ENCODE measurements at regions not wholly inside any gene's neighbourhood (a gene's known extent, or its start where the extent isn't known, plus 50 kb on each side); places are given as distances from the start of the nearest gene placed in this dataset.

- H3K27ac ChIP-seq = no peak overlapping the region
- TF ChIP-seq ZFX (IDR thresholded peaks at IDR 0.05; ENCODE audit: borderline replicate concordance) = no peak
Measured at GRCh38 chr11:112310848-112311247, 50.2 kb upstream of the PLET1 start.

DNA sequence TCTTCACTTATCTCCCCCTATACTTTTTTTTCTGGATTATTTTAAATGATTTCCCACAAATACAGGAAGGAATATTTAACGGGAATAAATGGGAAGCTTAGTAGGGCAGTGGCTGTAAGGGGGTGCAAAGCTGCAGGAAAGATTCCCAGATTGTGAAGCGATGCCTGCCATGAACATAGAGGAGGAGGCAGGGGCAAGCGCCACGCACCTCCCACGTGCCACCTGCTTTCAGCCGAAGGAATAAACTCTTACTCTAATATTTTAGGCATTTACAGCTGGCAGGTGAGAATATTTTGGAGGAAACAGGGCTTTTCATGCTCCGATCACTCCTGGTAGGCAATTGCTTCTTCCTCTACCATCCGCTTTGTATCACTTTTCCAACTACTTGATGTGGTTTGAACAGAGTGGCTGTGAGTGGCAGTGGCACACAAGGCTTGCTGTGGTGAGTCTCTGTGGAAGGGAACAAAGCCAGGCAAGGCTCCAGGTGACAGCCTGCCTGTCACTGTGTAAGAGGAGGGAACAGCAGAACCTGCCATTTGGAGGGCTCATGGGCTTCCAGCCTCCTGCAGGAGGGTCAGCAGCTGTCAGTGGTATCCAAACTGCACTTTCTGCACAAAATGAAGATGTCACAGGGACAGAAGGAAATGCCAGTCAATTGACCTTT is 54.5 kb upstream of the PLET1 start:
- TF ChIP-seq, protein P1, sequence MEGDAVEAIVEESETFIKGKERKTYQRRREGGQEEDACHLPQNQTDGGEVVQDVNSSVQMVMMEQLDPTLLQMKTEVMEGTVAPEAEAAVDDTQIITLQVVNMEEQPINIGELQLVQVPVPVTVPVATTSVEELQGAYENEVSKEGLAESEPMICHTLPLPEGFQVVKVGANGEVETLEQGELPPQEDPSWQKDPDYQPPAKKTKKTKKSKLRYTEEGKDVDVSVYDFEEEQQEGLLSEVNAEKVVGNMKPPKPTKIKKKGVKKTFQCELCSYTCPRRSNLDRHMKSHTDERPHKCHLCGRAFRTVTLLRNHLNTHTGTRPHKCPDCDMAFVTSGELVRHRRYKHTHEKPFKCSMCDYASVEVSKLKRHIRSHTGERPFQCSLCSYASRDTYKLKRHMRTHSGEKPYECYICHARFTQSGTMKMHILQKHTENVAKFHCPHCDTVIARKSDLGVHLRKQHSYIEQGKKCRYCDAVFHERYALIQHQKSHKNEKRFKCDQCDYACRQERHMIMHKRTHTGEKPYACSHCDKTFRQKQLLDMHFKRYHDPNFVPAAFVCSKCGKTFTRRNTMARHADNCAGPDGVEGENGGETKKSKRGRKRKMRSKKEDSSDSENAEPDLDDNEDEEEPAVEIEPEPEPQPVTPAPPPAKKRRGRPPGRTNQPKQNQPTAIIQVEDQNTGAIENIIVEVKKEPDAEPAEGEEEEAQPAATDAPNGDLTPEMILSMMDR (IDR thresholded peaks at IDR 0.05) = no peak
- TF ChIP-seq ZFX (IDR thresholded peaks at IDR 0.05; ENCODE audit: borderline replicate concordance) = no peak

GRCh38 chr11:112315861-112316739 is 55.4 kb upstream of the PLET1 start:
- no peak overlapping the region for H3K27ac ChIP-seq
- no peak for TF ChIP-seq ZFX (IDR thresholded peaks at IDR 0.05; ENCODE audit: borderline replicate concordance)
- TF ChIP-seq, protein P1 (IDR thresholded peaks at IDR 0.05) = no peak

More for the DNA sequence above, 54.5 kb upstream of the PLET1 start:
- H3K27ac ChIP-seq = no peak overlapping the region

GRCh38 chr11:112316971-112317370 is 56.3 kb upstream of the PLET1 start:
- no peak overlapping the region for H3K27ac ChIP-seq
- TF ChIP-seq, protein P1 (IDR thresholded peaks at IDR 0.05) = no peak
- TF ChIP-seq ZFX (IDR thresholded peaks at IDR 0.05; ENCODE audit: borderline replicate concordance) = no peak

DNA sequence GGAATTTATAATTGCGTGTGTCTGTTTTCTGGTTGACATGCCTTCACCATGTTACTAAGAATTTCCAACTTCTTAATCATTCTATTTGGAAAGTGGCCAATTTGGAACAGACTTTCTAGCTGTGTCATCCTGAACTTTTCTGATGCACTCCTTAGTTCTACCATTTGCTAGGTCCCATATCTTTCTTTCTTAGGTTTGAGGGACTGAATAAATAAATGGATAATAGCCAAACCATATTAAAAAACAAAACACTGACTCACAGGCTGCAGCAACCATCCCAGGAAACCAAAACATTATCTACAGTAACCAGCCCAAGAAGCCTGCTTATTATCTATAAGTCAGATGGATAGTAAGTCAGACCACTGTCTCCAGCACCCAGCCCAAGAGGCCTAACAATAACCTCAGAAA is 57.5 kb upstream of the PLET1 start:
- peak overlapping the region; percentile 43 for H3K27ac ChIP-seq
- TF ChIP-seq, protein P1 (IDR thresholded peaks at IDR 0.05) = no peak
- TF ChIP-seq ZFX (IDR thresholded peaks at IDR 0.05; ENCODE audit: borderline replicate concordance) = no peak

DNA sequence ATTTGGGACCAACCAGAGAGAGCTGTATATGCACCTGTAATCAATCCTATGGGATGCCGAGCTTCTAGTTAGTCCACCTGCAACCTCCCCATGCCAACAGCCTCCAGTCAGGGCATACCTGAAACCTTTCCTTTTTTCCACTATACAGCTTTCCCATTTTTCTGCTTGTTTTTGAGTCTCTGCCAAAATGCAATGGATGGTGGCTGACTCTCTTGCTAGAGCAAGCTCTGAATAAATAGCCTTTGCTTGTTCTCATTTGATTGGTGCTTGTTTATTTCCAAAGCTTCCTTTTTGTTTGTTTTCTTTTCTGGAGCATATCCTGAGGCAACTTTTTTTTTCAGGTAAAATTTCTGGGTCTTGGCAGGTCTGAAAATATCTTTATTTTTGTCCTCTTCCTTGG is 58.0 kb upstream of the PLET1 start:
- TF ChIP-seq, protein P1 (IDR thresholded peaks at IDR 0.05) = no peak
- TF ChIP-seq ZFX (IDR thresholded peaks at IDR 0.05; ENCODE audit: borderline replicate concordance) = no peak

GRCh38 chr11:112320668-112321067 is 60.0 kb upstream of the PLET1 start:
- TF ChIP-seq ZFX (IDR thresholded peaks at IDR 0.05; ENCODE audit: borderline replicate concordance) = no peak
- TF ChIP-seq, protein P1 (IDR thresholded peaks at IDR 0.05) = no peak
- H3K27ac ChIP-seq = no peak overlapping the region

More for the DNA sequence above, 58.0 kb upstream of the PLET1 start:
- peak overlapping the region; percentile 43 for H3K27ac ChIP-seq
